GM23338 (cell line): ENCODE measurements at regions not wholly inside any gene's neighbourhood (a gene's known extent, or its start where the extent isn't known, plus 50 kb on each side); places are given as distances from the start of the nearest gene placed in this dataset.

Source experiments
- ATAC-seq: fragments of 200-7000 bp; cut with Tn5 transposase; 3 replicates; pipeline ENCODE4 v1.9.1; 2020
- DNase-seq: peaks from one replicate; pipeline ENCODE4 v3.0.0-alpha.2; 2015; ENCODE audit warnings: low spot score
- H2AFZ ChIP-seq: fragments of 200-600 bp; sonication (generic); 2 replicates; pipeline ENCODE4 v1.8.0; 2016; ENCODE audit warnings: antibody characterized with exemption, mild to moderate bottlenecking, moderate library complexity
- H3F3A ChIP-seq: fragments of 200-600 bp; sonication (generic); replicated peaks from 2 replicates; pipeline ENCODE4 v1.8.0; 2017; ENCODE audit warnings: antibody characterized with exemption, mixed run types, low read depth
- H3K27ac ChIP-seq: fragments of 200-600 bp; sonication (generic); 2 replicates; pipeline ENCODE4 v1.6.1; 2016; ENCODE audit warnings: low read depth
- H3K27me3 ChIP-seq: fragments of 200-600 bp; sonication (generic); 2 replicates; pipeline ENCODE4 v1.8.0; 2016; ENCODE audit warnings: mild to moderate bottlenecking, mixed run types, moderate library complexity; ENCODE audit not compliant: insufficient read depth
- H3K36me3 ChIP-seq: fragments of 200-600 bp; sonication (generic); 2 replicates; pipeline ENCODE4 v1.8.0; 2016; ENCODE audit warnings: mild to moderate bottlenecking; ENCODE audit not compliant: insufficient read depth
- H3K4me1 ChIP-seq: fragments of 200-600 bp; sonication (generic); 2 replicates; pipeline ENCODE4 v1.8.0; 2016; ENCODE audit warnings: mild to moderate bottlenecking, moderate library complexity; ENCODE audit not compliant: insufficient read depth
- H3K4me2 ChIP-seq: fragments of 200-600 bp; sonication (generic); 2 replicates; pipeline ENCODE4 v1.7.1; 2017; ENCODE audit warnings: mixed run types
- H3K4me3 ChIP-seq: fragments of 200-600 bp; sonication (generic); 2 replicates; pipeline ENCODE4 v1.6.1; 2016; ENCODE audit warnings: mixed run types
- H3K79me2 ChIP-seq: fragments of 200-600 bp; sonication (generic); replicated peaks from 2 replicates; pipeline ENCODE4 v1.8.0; 2017; ENCODE audit warnings: mild to moderate bottlenecking; ENCODE audit not compliant: insufficient read depth
- H3K9me2 ChIP-seq: fragments of 200-600 bp; sonication (generic); 2 replicates; pipeline ENCODE4 v1.8.0; 2017; ENCODE audit not compliant: insufficient read depth
- H4K20me1 ChIP-seq: fragments of 200-600 bp; sonication (generic); replicated peaks from 2 replicates; pipeline ENCODE4 v1.8.0; 2017; ENCODE audit warnings: mild to moderate bottlenecking; ENCODE audit not compliant: insufficient read depth
- H3K27ac Mint-ChIP-seq: 2 replicates; pipeline ENCODE4 v1.8.0; 2020; ENCODE audit warnings: inconsistent platforms, mild to moderate bottlenecking, moderate library complexity, mixed read lengths
- H3K27me3 Mint-ChIP-seq: 3 replicates; pipeline ENCODE4 v1.8.0; 2022; ENCODE audit warnings: low read depth, mild to moderate bottlenecking, moderate library complexity, mixed read lengths, inconsistent platforms; ENCODE audit not compliant: insufficient read depth, poor library complexity
- H3K36me3 Mint-ChIP-seq: 3 replicates; pipeline ENCODE4 v1.8.0; 2021; ENCODE audit warnings: low read depth, mild to moderate bottlenecking, inconsistent platforms, moderate library complexity, mixed read lengths
- H3K4me1 Mint-ChIP-seq: 3 replicates; pipeline ENCODE4 v1.8.0; 2020; ENCODE audit warnings: mild to moderate bottlenecking, inconsistent platforms, mixed read lengths
- H3K4me3 Mint-ChIP-seq: 3 replicates; pipeline ENCODE4 v1.8.0; 2021; ENCODE audit warnings: moderate library complexity, mild to moderate bottlenecking, inconsistent platforms, mixed read lengths
- H3K9me3 Mint-ChIP-seq: 3 replicates; pipeline ENCODE4 v1.8.0; 2020; ENCODE audit warnings: moderate library complexity, mild to moderate bottlenecking, inconsistent platforms, mixed read lengths
- CREB1 ChIP-seq: fragments of 250-450 bp; sonication (Bioruptor Pico); IDR thresholded peaks from 2 replicates; pipeline ENCODE4 v1.5.0; 2020; ENCODE audit warnings: low read depth, mild to moderate bottlenecking, moderate library complexity
- CTCF ChIP-seq, 2 experiments: fragments of 200-600 bp in 1 of 2; sonication (generic) in 1 of 2; conservative IDR thresholded peaks; 2 replicates each; pipeline versions ENCODE4 v1.5.1 to v1.6.1; 2016 to 2017; ENCODE audit warnings: antibody characterized with exemption in 2 of 2, low read depth in 2 of 2, mild to moderate bottlenecking in 2 of 2, moderate library complexity in 1 of 2
- ETS1 ChIP-seq: IDR thresholded peaks from 2 replicates; pipeline ENCODE4 v1.6.1; 2016; ENCODE audit warnings: antibody characterized with exemption
- EZH2 ChIP-seq: fragments of 200-600 bp; sonication (generic); IDR thresholded peaks from one replicate; pipeline ENCODE4 v1.8.0; 2017; ENCODE audit warnings: antibody characterized with exemption, mild to moderate bottlenecking, low read depth; ENCODE audit not compliant: unreplicated experiment
- EZH2phosphoT487 ChIP-seq: fragments of 200-600 bp; sonication (generic); IDR thresholded peaks from one replicate; pipeline ENCODE4 v1.8.1; 2018; ENCODE audit warnings: antibody characterized with exemption; ENCODE audit not compliant: unreplicated experiment
- REST ChIP-seq: IDR thresholded peaks from one replicate; pipeline ENCODE4 v1.6.1; 2018; ENCODE audit warnings: antibody characterized with exemption; ENCODE audit not compliant: unreplicated experiment
- ZNF114 ChIP-seq: fragments of 250-450 bp; sonication (Bioruptor Pico); IDR thresholded peaks from 2 replicates; pipeline ENCODE4 v1.5.0; 2020; ENCODE audit warnings: mild to moderate bottlenecking, moderate library complexity
- ZNF331 ChIP-seq: fragments of 250-450 bp; sonication (Bioruptor Pico); IDR thresholded peaks from 2 replicates; pipeline ENCODE4 v1.5.0; 2020; ENCODE audit warnings: low read depth, mild to moderate bottlenecking, moderate library complexity

- Histone ChIP-seq H3K27me3 (no peaks in the 10 kb centered on the region), H3K4me1 (peaks cover 12% of the 10 kb centered on the region), H3K79me2 (no peaks in the 10 kb centered on the region), H4K20me1 (no peaks in the 10 kb centered on the region), H3K9me2 (no peaks in the 10 kb centered on the region; the same call in 1 of the 2 replicates), H3K36me3 (no peaks in the 10 kb centered on the region), H2AFZ (peak overlapping the region; percentile 54; the same call in 1 of the 2 replicates), H3K4me3 (no peak overlapping the region), H3F3A (no peaks in the 10 kb centered on the region), H3K27ac (no peak overlapping the region), H3K4me2 (peak overlapping the region; percentile 11; the same call in 1 of the 2 replicates)
- peak; percentile 93 for ATAC-seq
- Mint-ChIP-seq H3K9me3 (peaks cover 6% of the 10 kb centered on the region; the same call in 2 of the 3 replicates), H3K4me3 (no peak overlapping the region), H3K27ac (peak overlapping the region; percentile 31), H3K36me3 (peaks cover 6% of the 10 kb centered on the region; the same call in 2 of the 3 replicates), H3K4me1 (peaks cover 26% of the 10 kb centered on the region), H3K27me3 (no peaks in the 10 kb centered on the region)
- peak; percentile 66 for DNase-seq
- TF ChIP-seq CREB1 (CRISPR knock-in tag) = no peak
- no peak for TF ChIP-seq CTCF (conservative IDR thresholded peaks at IDR 0.05; ENCODE audit: low read depth in 2 of 2)
- TF ChIP-seq ZNF331 (CRISPR knock-in tag) = no peak
- no peak for TF ChIP-seq ETS1
- TF ChIP-seq REST = no peak
- TF ChIP-seq EZH2phosphoT487 = no peak
- no peak for TF ChIP-seq ZNF114
- TF ChIP-seq EZH2 = no peak
These were observed 90.0 kb upstream of the IFNGR1 start for GRCh38 chr6:137309078-137309762.
